ENCODE measurements at regions not wholly inside any gene's neighbourhood (a gene's known extent, or its start where the extent isn't known, plus 50 kb on each side); places are given as distances from the start of the nearest gene placed in this dataset.

DNA sequence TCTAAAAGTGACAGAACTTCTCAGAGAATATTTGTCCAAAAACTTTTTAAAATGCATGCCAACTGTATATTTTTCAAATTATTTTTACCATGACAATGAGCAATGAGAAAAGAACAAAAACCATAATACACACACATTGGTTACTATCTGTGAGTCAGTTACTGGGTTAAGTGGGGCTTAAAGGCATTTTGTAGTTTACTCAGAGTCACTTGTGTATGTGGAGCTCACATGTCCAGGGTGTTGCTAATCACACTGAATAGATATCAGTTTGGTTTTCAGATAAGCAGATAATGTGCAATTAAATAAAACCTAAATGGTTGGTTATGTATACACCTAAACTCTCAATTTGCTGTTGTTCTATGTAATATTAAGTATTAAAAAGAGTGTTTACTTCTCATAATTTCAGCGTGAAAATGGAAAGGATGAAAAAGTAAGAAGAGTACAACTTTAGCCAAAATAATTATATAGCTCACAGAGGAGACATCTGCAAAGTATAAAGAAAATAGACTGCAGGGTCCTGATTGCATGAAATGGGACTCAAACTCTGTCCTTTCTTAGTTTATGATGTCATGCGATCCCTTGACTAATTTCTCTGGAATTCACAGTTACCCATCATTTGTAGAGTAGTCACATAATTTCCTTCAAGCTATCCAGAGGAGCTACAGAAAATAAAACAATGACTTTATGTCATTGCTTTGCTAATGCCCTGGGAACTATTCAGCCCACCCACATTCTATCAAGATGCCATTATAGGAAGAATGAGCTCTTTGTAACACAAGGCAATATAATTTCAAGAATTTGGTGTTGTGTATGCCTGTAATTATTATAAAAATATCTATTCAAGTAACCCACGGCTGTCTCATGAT lies 388.0 kb upstream of the ZNF608 start:
- TF ChIP-seq EZH2 (IDR thresholded peaks at IDR 0.05; ENCODE audit: borderline replicate concordance, low read depth, low read length, severe bottlenecking) (no peak), POLR2AphosphoS5 (IDR thresholded peaks at IDR 0.05; ENCODE audit: insufficient read depth, low read depth, low read length) (no peak), FOS (IDR thresholded peaks at IDR 0.05; ENCODE audit: borderline replicate concordance, insufficient read depth, low read length) (peak; percentile 35)
- TF ChIP-seq, protein P1, sequence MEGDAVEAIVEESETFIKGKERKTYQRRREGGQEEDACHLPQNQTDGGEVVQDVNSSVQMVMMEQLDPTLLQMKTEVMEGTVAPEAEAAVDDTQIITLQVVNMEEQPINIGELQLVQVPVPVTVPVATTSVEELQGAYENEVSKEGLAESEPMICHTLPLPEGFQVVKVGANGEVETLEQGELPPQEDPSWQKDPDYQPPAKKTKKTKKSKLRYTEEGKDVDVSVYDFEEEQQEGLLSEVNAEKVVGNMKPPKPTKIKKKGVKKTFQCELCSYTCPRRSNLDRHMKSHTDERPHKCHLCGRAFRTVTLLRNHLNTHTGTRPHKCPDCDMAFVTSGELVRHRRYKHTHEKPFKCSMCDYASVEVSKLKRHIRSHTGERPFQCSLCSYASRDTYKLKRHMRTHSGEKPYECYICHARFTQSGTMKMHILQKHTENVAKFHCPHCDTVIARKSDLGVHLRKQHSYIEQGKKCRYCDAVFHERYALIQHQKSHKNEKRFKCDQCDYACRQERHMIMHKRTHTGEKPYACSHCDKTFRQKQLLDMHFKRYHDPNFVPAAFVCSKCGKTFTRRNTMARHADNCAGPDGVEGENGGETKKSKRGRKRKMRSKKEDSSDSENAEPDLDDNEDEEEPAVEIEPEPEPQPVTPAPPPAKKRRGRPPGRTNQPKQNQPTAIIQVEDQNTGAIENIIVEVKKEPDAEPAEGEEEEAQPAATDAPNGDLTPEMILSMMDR (IDR thresholded peaks at IDR 0.05; ENCODE audit: extremely low read depth in 1 of 2, insufficient read depth in 1 of 2, low read depth in 1 of 2, low read length in 2 of 2), result no peak
- TF ChIP-seq, protein P2, sequence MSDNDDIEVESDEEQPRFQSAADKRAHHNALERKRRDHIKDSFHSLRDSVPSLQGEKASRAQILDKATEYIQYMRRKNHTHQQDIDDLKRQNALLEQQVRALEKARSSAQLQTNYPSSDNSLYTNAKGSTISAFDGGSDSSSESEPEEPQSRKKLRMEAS (IDR thresholded peaks at IDR 0.05; ENCODE audit: insufficient read depth, insufficient read length), result no peak

Data from endothelial cell of umbilical vein (primary cell).